HCT116 (cell line): ENCODE measurements at regions not wholly inside any gene's neighbourhood (a gene's known extent, or its start where the extent isn't known, plus 50 kb on each side); places are given as distances from the start of the nearest gene placed in this dataset.

Experiments used
- ATAC-seq: fragments of 200-7000 bp; cut with Tn5 transposase; 2 replicates; pipeline ENCODE4 v1.9.1; 2020; ENCODE audit warnings: mild to moderate bottlenecking, moderate library complexity
- BruUV-seq: library from RNA; stranded (reverse); fragments of 400-500 nt; replicated peaks from 2 replicates; lab custom pipeline; 2021; lab: Mats Ljungman, UMichigan
- CTCF ChIA-PET: fragments of 300-600 bp; sonication (Branson Sonifier 250); formaldehyde crosslinking; loops from one replicate; lab custom pipeline; 2021; ENCODE audit warnings: antibody characterized with exemption; lab: Charles Lee
- POLR2A ChIA-PET: fragments of 300-600, 350-600 bp; sonication (Branson Sonifier 250); formaldehyde crosslinking; loops from one replicate; lab custom pipeline; 2021; ENCODE audit warnings: antibody characterized with exemption; lab: Charles Lee
- RAD21 ChIA-PET, 2 experiments: fragments of 300-600 bp; sonication (Branson Sonifier 250); formaldehyde crosslinking; loops; one replicate each; lab custom pipeline; 2023; ENCODE audit warnings: low total read pairs in 2 of 2; ENCODE audit not compliant: uncharacterized antibody in 2 of 2, unreplicated experiment in 2 of 2, low non-redundant PET in 1 of 2; lab: Charles Lee
- DNase-seq: peaks from one replicate; pipeline ENCODE4 v3.0.0-alpha.2; 2010; ENCODE audit warnings: low read depth, low spot score
- H2AFZ ChIP-seq: fragments of 200-600 bp; shearing (Covaris generic), sonication (generic); 2 replicates; pipeline ENCODE4 v1.6.1; 2017; ENCODE audit warnings: low read depth, mixed run types, mixed read lengths, antibody characterized with exemption, low read length; ENCODE audit not compliant: poor library complexity, severe bottlenecking
- H3K27ac ChIP-seq: 2 replicates; pipeline ENCODE4 v1.5.1; 2012; ENCODE audit warnings: low read depth, low read length
- H3K27me3 ChIP-seq: fragments of 200-600 bp; sonication (generic); 2 replicates; pipeline ENCODE4 v1.6.1; 2016; ENCODE audit warnings: mixed run types, low read length, mixed read lengths; ENCODE audit not compliant: insufficient read depth
- H3K36me3 ChIP-seq, 2 experiments: fragments of 200-500 bp in 1 of 2; fragments of 200-600 bp in 1 of 2; sonication (Bioruptor generic) in 1 of 2; sonication (generic) in 1 of 2; 2 replicates each; pipeline versions ENCODE4 v1.5.1 to v1.6.1; 2014 to 2016; ENCODE audit warnings: low read length in 2 of 2, inconsistent platforms in 1 of 2, mixed read lengths in 1 of 2, mixed run types in 1 of 2; ENCODE audit not compliant: insufficient read depth in 2 of 2, control insufficient read depth in 1 of 2
- H3K4me1 ChIP-seq, 2 experiments: fragments of 200-600 bp in 1 of 2; sonication (generic) in 1 of 2; 2 replicates each; pipeline versions ENCODE4 v1.5.1 to v1.6.1; 2012 to 2017; ENCODE audit warnings: low read length in 2 of 2, inconsistent platforms in 1 of 2, mild to moderate bottlenecking in 1 of 2, mixed read lengths in 1 of 2, mixed run types in 1 of 2, moderate library complexity in 1 of 2; ENCODE audit not compliant: insufficient read depth in 2 of 2, control insufficient read depth in 1 of 2
- H3K4me2 ChIP-seq: fragments of 200-600 bp; sonication (generic); 2 replicates; pipeline ENCODE4 v1.6.1; 2017; ENCODE audit warnings: mixed run types, low read length, mixed read lengths
- H3K4me3 ChIP-seq, 2 experiments: fragments of 200-600 bp in 1 of 2; sonication (generic) in 1 of 2; replicated peaks in 1 of 2; 2 replicates each; pipeline ENCODE4 v1.5.1; 2011 to 2016; ENCODE audit warnings: low read length in 2 of 2, control low read depth in 1 of 2, low read depth in 1 of 2, mild to moderate bottlenecking in 1 of 2, mixed read lengths in 1 of 2, mixed run types in 1 of 2
- H3K79me2 ChIP-seq: fragments of 200-600 bp; sonication (generic); 2 replicates; pipeline ENCODE4 v1.6.1; 2017; ENCODE audit warnings: mild to moderate bottlenecking, mixed run types, low read length, moderate library complexity, mixed read lengths; ENCODE audit not compliant: insufficient read depth
- H3K9ac ChIP-seq: fragments of 200-600 bp; sonication (generic); 2 replicates; pipeline ENCODE4 v1.6.1; 2016; ENCODE audit warnings: low read length, mixed read lengths
- H3K9me2 ChIP-seq: fragments of 200-600 bp; sonication (generic), shearing (Covaris generic); 2 replicates; pipeline ENCODE4 v1.6.1; 2017; ENCODE audit warnings: mixed run types, mild to moderate bottlenecking, moderate library complexity; ENCODE audit not compliant: insufficient read depth
- H3K9me3 ChIP-seq, 2 experiments: fragments of 200-500 bp in 1 of 2; fragments of 200-600 bp in 1 of 2; sonication (Bioruptor generic) in 1 of 2; sonication (generic) in 1 of 2; 2 replicates each; pipeline ENCODE4 v1.6.1; 2014 to 2017; ENCODE audit warnings: low read length in 2 of 2, mixed read lengths in 2 of 2, inconsistent platforms in 1 of 2, low read depth in 1 of 2, mild to moderate bottlenecking in 1 of 2, mixed run types in 1 of 2, moderate library complexity in 1 of 2; ENCODE audit not compliant: control insufficient read depth in 1 of 2, insufficient read depth in 1 of 2
- H4K20me1 ChIP-seq: fragments of 200-600 bp; sonication (generic), shearing (Covaris generic); 2 replicates; pipeline ENCODE4 v1.6.1; 2017; ENCODE audit warnings: mixed run types, mild to moderate bottlenecking, moderate library complexity; ENCODE audit not compliant: insufficient read depth
- ELF1 ChIP-seq: IDR thresholded peaks from 2 replicates; pipeline ENCODE4 v1.6.1; 2012; ENCODE audit warnings: low read depth, borderline replicate concordance
- JUND ChIP-seq: IDR thresholded peaks from 2 replicates; pipeline ENCODE4 v1.6.1; 2012
- MAX ChIP-seq: IDR thresholded peaks from 2 replicates; pipeline ENCODE4 v1.6.1; 2012
- POLR2AphosphoS5 ChIP-seq: IDR thresholded peaks from 2 replicates; pipeline ENCODE4 v1.6.1; 2011; ENCODE audit warnings: mild to moderate bottlenecking, low read depth, low read length, moderate library complexity
- RAD21 ChIP-seq: IDR thresholded peaks from 2 replicates; pipeline ENCODE4 v1.6.1; 2012; ENCODE audit warnings: low read depth, mild to moderate bottlenecking
- REST ChIP-seq: IDR thresholded peaks from 2 replicates; pipeline ENCODE4 v1.6.1; 2012; ENCODE audit warnings: low read depth
- ZFX ChIP-seq: fragments of 450-650 bp; IDR thresholded peaks from 2 replicates; pipeline ENCODE4 v1.6.1; 2017
- ZNF274 ChIP-seq: fragments of 200-500 bp; sonication (Bioruptor generic); IDR thresholded peaks from 2 replicates; pipeline ENCODE4 v1.6.1; 2014; ENCODE audit warnings: mild to moderate bottlenecking, low read depth, low read length, inconsistent platforms
- intact Hi-C: fragments of 100-400 bp; cut with micrococcal nuclease; formaldehyde crosslinking; loops from 2 replicates; pipeline ENCODE4 v1.10.0; 2022

GRCh38 chr13:21308906-21309305 is 132.4 kb downstream of the MRPL57 start:
- Histone ChIP-seq H3K4me1 (no peaks in the 10 kb centered on the region), H3K27ac (no peak overlapping the region), H4K20me1 (no peaks in the 10 kb centered on the region; the same call in 1 of the 2 replicates), H3K9me3 (no peaks in the 10 kb centered on the region), H3K9ac (no peak overlapping the region), H3K36me3 (no peaks in the 10 kb centered on the region), H3K9me2 (no peaks in the 10 kb centered on the region), H2AFZ (no peak overlapping the region), H3K79me2 (no peaks in the 10 kb centered on the region; the same call in 1 of the 2 replicates), H3K4me3 (no peak overlapping the region), H3K4me2 (no peak overlapping the region), H3K27me3 (no peaks in the 10 kb centered on the region)
- CTCF ChIA-PET, result interaction anchor here (2.7 kb wide), 1 partner anchor 12 kb away, joined by 9 read pairs; no protein-coding TSS in a partner anchor
- intact Hi-C loops, result no loop called here
- ATAC-seq (no peak), DNase-seq (no peak)
- POLR2A ChIA-PET, result no interaction called here
- BruUV-seq, result no TSS peak
- TF ChIP-seq MAX, result no peak
- RAD21 ChIA-PET, result no interaction called here

- no peak for DNase-seq
- RAD21 ChIA-PET, result no interaction called here
- CTCF ChIA-PET, result interaction anchor here (2.7 kb wide), 1 partner anchor 12 kb away, joined by 9 read pairs; no protein-coding TSS in a partner anchor
Observed at GRCh38 chr13:21309542-21310172, 133.2 kb downstream of the MRPL57 start.

More at GRCh38 chr13:21309542-21310172, 133.2 kb downstream of the MRPL57 start:
- Histone ChIP-seq H4K20me1 (no peaks in the 10 kb centered on the region; the same call in 1 of the 2 replicates), H3K4me2 (no peak overlapping the region), H3K4me3 (no peak overlapping the region), H3K27ac (no peak overlapping the region), H3K36me3 (no peaks in the 10 kb centered on the region), H3K9ac (no peak overlapping the region), H3K9me2 (no peaks in the 10 kb centered on the region), H3K9me3 (no peaks in the 10 kb centered on the region), H2AFZ (no peak overlapping the region)
- no peak for ATAC-seq
- intact Hi-C loops, result no loop called here
- POLR2A ChIA-PET, result no interaction called here
- TF ChIP-seq RAD21, result no peak
- no peak for TF ChIP-seq ZFX
- no peak for TF ChIP-seq ELF1
- no peak for TF ChIP-seq REST
- no peak for TF ChIP-seq JUND
- TF ChIP-seq ZNF274, result no peak
- no peak for TF ChIP-seq POLR2AphosphoS5
- TF ChIP-seq, all 23 proteins: peak for 0
- Histone ChIP-seq H3K79me2 (no peaks in the 10 kb centered on the region; the same call in 1 of the 2 replicates), H3K27me3 (no peaks in the 10 kb centered on the region), H3K4me1 (no peaks in the 10 kb centered on the region)
- BruUV-seq, result no TSS peak
